H9 (cell line): ENCODE measurements at regions not wholly inside any gene's neighbourhood (a gene's known extent, or its start where the extent isn't known, plus 50 kb on each side); places are given as distances from the start of the nearest gene placed in this dataset.

Experiments
- DNase-seq: peaks from one replicate; pipeline ENCODE4 v3.0.0-alpha.2; 2017
- H2AFZ ChIP-seq: one replicate; pipeline ENCODE4 v1.6.1; 2013; ENCODE audit warnings: mild to moderate bottlenecking, low read length, control low read depth, moderate library complexity
- H2AK5ac ChIP-seq: 2 replicates; pipeline ENCODE4 v1.6.1; 2013; ENCODE audit warnings: low read length, control low read depth, mixed read lengths; ENCODE audit not compliant: insufficient read length
- H2BK120ac ChIP-seq: one replicate; pipeline ENCODE4 v1.6.1; 2013; ENCODE audit warnings: low read depth, mild to moderate bottlenecking, low read length, control low read depth, inconsistent platforms; ENCODE audit not compliant: poor library complexity, severe bottlenecking
- H2BK12ac ChIP-seq: 2 replicates; pipeline ENCODE4 v1.6.1; 2013; ENCODE audit warnings: low read length, control low read depth, mixed read lengths, low read depth; ENCODE audit not compliant: insufficient read length
- H2BK15ac ChIP-seq: 2 replicates; pipeline ENCODE4 v1.6.1; 2013; ENCODE audit warnings: low read depth, low read length, control low read depth
- H2BK20ac ChIP-seq: one replicate; pipeline ENCODE4 v1.6.1; 2013; ENCODE audit warnings: low read depth, mild to moderate bottlenecking, low read length, control low read depth, inconsistent platforms; ENCODE audit not compliant: poor library complexity, severe bottlenecking
- H2BK5ac ChIP-seq: 2 replicates; pipeline ENCODE4 v1.6.1; 2013; ENCODE audit warnings: low read length, control low read depth, mixed read lengths; ENCODE audit not compliant: insufficient read length
- H3K14ac ChIP-seq: 2 replicates; pipeline ENCODE4 v1.6.1; 2013; ENCODE audit warnings: low read length, control low read depth; ENCODE audit not compliant: insufficient read depth
- H3K18ac ChIP-seq: 2 replicates; pipeline ENCODE4 v1.6.1; 2013; ENCODE audit warnings: low read depth, mild to moderate bottlenecking, mixed read lengths, low read length, control low read depth; ENCODE audit not compliant: insufficient read length
- H3K23ac ChIP-seq: 2 replicates; pipeline ENCODE4 v1.6.1; 2013; ENCODE audit warnings: low read length, control low read depth, mixed read lengths, low read depth; ENCODE audit not compliant: insufficient read length
- H3K23me2 ChIP-seq: 2 replicates; pipeline ENCODE4 v1.6.1; 2013; ENCODE audit warnings: low read depth, mild to moderate bottlenecking, mixed read lengths, low read length, control low read depth; ENCODE audit not compliant: insufficient read length, poor library complexity, severe bottlenecking
- H3K27ac ChIP-seq: 2 replicates; pipeline ENCODE4 v1.5.1; 2013; ENCODE audit warnings: low read length, control low read depth, mixed read lengths, low read depth; ENCODE audit not compliant: insufficient read length
- H3K27me3 ChIP-seq: 2 replicates; pipeline ENCODE4 v1.6.1; 2013; ENCODE audit warnings: low read length, control low read depth, inconsistent platforms; ENCODE audit not compliant: insufficient read depth
- H3K4ac ChIP-seq: 2 replicates; pipeline ENCODE4 v1.6.1; 2013; ENCODE audit warnings: low read depth, mild to moderate bottlenecking, control low read depth, inconsistent platforms, low read length, moderate library complexity
- H3K4me1 ChIP-seq: 2 replicates; pipeline ENCODE4 v1.6.1; 2013; ENCODE audit warnings: low read length, control low read depth, inconsistent platforms; ENCODE audit not compliant: insufficient read depth
- H3K4me2 ChIP-seq: 2 replicates; pipeline ENCODE4 v1.6.1; 2013; ENCODE audit warnings: low read length, control low read depth, mixed read lengths; ENCODE audit not compliant: insufficient read length, insufficient read depth
- H3K56ac ChIP-seq: 2 replicates; pipeline ENCODE4 v1.6.1; 2013; ENCODE audit warnings: low read depth, mild to moderate bottlenecking, mixed read lengths, low read length, control low read depth; ENCODE audit not compliant: insufficient read length
- H3K79me1 ChIP-seq: 2 replicates; pipeline ENCODE4 v1.6.1; 2013; ENCODE audit warnings: low read depth, mild to moderate bottlenecking, moderate library complexity, low read length, control low read depth, inconsistent platforms; ENCODE audit not compliant: insufficient read depth, poor library complexity, severe bottlenecking
- H3K79me2 ChIP-seq: 2 replicates; pipeline ENCODE4 v1.6.1; 2013; ENCODE audit warnings: low read length, control low read depth, inconsistent platforms; ENCODE audit not compliant: insufficient read depth
- H3K9ac ChIP-seq: 2 replicates; pipeline ENCODE4 v1.6.1; 2013; ENCODE audit warnings: low read length, control low read depth, mixed read lengths; ENCODE audit not compliant: insufficient read length; ENCODE audit errors: extremely low read depth
- H3K9me3 ChIP-seq: one replicate; pipeline ENCODE4 v1.6.1; 2013; ENCODE audit warnings: low read depth, low read length, inconsistent platforms; ENCODE audit not compliant: control insufficient read depth
- H3T11ph ChIP-seq: one replicate; pipeline ENCODE4 v1.6.1; 2013; ENCODE audit warnings: mild to moderate bottlenecking, low read length, control low read depth, inconsistent platforms
- H4K20me1 ChIP-seq: one replicate; pipeline ENCODE4 v1.6.1; 2013; ENCODE audit not compliant: control insufficient read depth, insufficient read length, insufficient read depth
- H4K5ac ChIP-seq: 2 replicates; pipeline ENCODE4 v1.6.1; 2013; ENCODE audit warnings: low read depth, mild to moderate bottlenecking, mixed read lengths, low read length, control low read depth; ENCODE audit not compliant: insufficient read length
- H4K8ac ChIP-seq: replicated peaks from 2 replicates; pipeline ENCODE4 v1.6.1; 2013; ENCODE audit warnings: low read length, control low read depth, mixed read lengths, low read depth; ENCODE audit not compliant: insufficient read length
- H4K91ac ChIP-seq: 2 replicates; pipeline ENCODE4 v1.6.1; 2013; ENCODE audit warnings: low read depth, mild to moderate bottlenecking, moderate library complexity, mixed read lengths, low read length, control low read depth; ENCODE audit not compliant: insufficient read length
- H3K27ac Mint-ChIP-seq, 3 experiments: 2 replicates in 2 of 3; 3 replicates in 1 of 3; pipeline ENCODE4 v1.8.0; 2020 to 2021; ENCODE audit warnings: mixed read lengths in 3 of 3, mild to moderate bottlenecking in 1 of 3, moderate library complexity in 1 of 3
- H3K27me3 Mint-ChIP-seq: 2 replicates; pipeline ENCODE4 v1.8.0; 2021; ENCODE audit warnings: low read depth, mild to moderate bottlenecking, moderate library complexity, mixed read lengths
- H3K36me3 Mint-ChIP-seq, 3 experiments: 2 replicates in 2 of 3; 3 replicates in 1 of 3; pipeline ENCODE4 v1.8.0; 2020 to 2021; ENCODE audit warnings: low read depth in 3 of 3, mixed read lengths in 3 of 3; ENCODE audit not compliant: insufficient read depth in 1 of 3
- H3K4me1 Mint-ChIP-seq, 2 experiments: 2 replicates each; pipeline ENCODE4 v1.8.0; 2020; ENCODE audit warnings: mixed read lengths in 2 of 2
- H3K4me3 Mint-ChIP-seq, 2 experiments: 2 replicates in 1 of 2; 3 replicates in 1 of 2; pipeline ENCODE4 v1.8.0; 2020 to 2021; ENCODE audit warnings: mild to moderate bottlenecking in 2 of 2, mixed read lengths in 2 of 2, moderate library complexity in 1 of 2
- H3K9me3 Mint-ChIP-seq, 2 experiments: 2 replicates in 1 of 2; 3 replicates in 1 of 2; pipeline ENCODE4 v1.8.0; 2020; ENCODE audit warnings: mild to moderate bottlenecking in 2 of 2, mixed read lengths in 2 of 2, moderate library complexity in 1 of 2
- CTCF ChIP-seq: fragments of 200-600 bp; sonication (generic); conservative IDR thresholded peaks from 3 replicates; pipeline ENCODE4 v1.8.0; 2021; ENCODE audit warnings: antibody characterized with exemption, mild to moderate bottlenecking
- WGBS: extraction: QIAGEN DNeasy Blood & Tissue Kit; methylation state at CpG from one replicate; pipeline ENCODE4 v1.1.7; 2013; ENCODE audit warnings: missing lambda C conversion rate, low lambda C conversion rate, mixed read lengths; ENCODE audit not compliant: insufficient read length; ENCODE audit errors: extremely low coverage; 5-methylcytosine and 5-hydroxymethylcytosine counted together

GRCh38 chr11:127383026-127383425, 382.5 kb upstream of the KIRREL3 start:
- no peak overlapping the region for H4K8ac ChIP-seq
- no peak overlapping the region for H2AK5ac ChIP-seq
- H3K14ac ChIP-seq: no peak overlapping the region
- peaks cover 7% of the 10 kb centered on the region for H3K27me3 Mint-ChIP-seq
- H3K79me1 ChIP-seq: no peaks in the 10 kb centered on the region
- H3K9me3 ChIP-seq: no peaks in the 10 kb centered on the region
- no peak overlapping the region for H4K91ac ChIP-seq
- H2BK120ac ChIP-seq: no peak overlapping the region
- no peak overlapping the region for H2AFZ ChIP-seq
- no peak overlapping the region for H2BK20ac ChIP-seq
- H3T11ph ChIP-seq: no peak overlapping the region
- H3K9me3 Mint-ChIP-seq: no peaks in the 10 kb centered on the region
- H3K56ac ChIP-seq: no peak overlapping the region
- no peaks in the 10 kb centered on the region for H3K23me2 ChIP-seq
- no peak overlapping the region for H2BK12ac ChIP-seq
- H4K5ac ChIP-seq: no peak overlapping the region
- no peaks in the 10 kb centered on the region for H3K79me2 ChIP-seq
- no peaks in the 10 kb centered on the region for H4K20me1 ChIP-seq
- H3K18ac ChIP-seq: no peak overlapping the region
- no peak for DNase-seq
- H2BK15ac ChIP-seq: no peak overlapping the region
- no peak overlapping the region for H3K9ac ChIP-seq
- H3K4ac ChIP-seq: no peak overlapping the region
- no peaks in the 10 kb centered on the region for H3K36me3 Mint-ChIP-seq
- no peak overlapping the region for H3K4me3 Mint-ChIP-seq
- no peak overlapping the region for H3K4me2 ChIP-seq
- H3K27me3 ChIP-seq: no peaks in the 10 kb centered on the region
- no peak for TF ChIP-seq CTCF
- no CpG with 5 or more reads among the region's 3 CpGs for WGBS
- no peak overlapping the region for H2BK5ac ChIP-seq
- H3K23ac ChIP-seq: no peak overlapping the region
- no peaks in the 10 kb centered on the region for H3K4me1 ChIP-seq
- H3K4me1 Mint-ChIP-seq: no peaks in the 10 kb centered on the region
- H3K27ac ChIP-seq: no peak overlapping the region
- H3K27ac Mint-ChIP-seq: no peak overlapping the region
